Activated CD8-positive, alpha-beta T cell treated with anti-CD3 and anti-CD28 coated beads, Interleukin-2, amount 10 ng/mL, durations not matched to agents 7 days and 5 days (primary cell): ENCODE measurements at regions not wholly inside any gene's neighbourhood (a gene's known extent, or its start where the extent isn't known, plus 50 kb on each side); places are given as distances from the start of the nearest gene placed in this dataset.

Experiments
- ATAC-seq: fragments of 150-1000 bp; cut with Tn5 transposase; one replicate; pipeline ENCODE4 v1.10.0; 2021; ENCODE audit warnings: moderate library complexity
- CTCF ChIA-PET: fragments of 350-600 bp; sonication (Branson Sonifier 250); formaldehyde crosslinking; loops from one replicate; lab custom pipeline; 2021; ENCODE audit warnings: antibody characterized with exemption; lab: Charles Lee
- POLR2A ChIA-PET: fragments of 350-600 bp; sonication (Branson Sonifier 250); formaldehyde crosslinking; loops from one replicate; lab custom pipeline; 2021; ENCODE audit warnings: antibody characterized with exemption; lab: Charles Lee
- DNase-seq: peaks from one replicate; pipeline ENCODE4 v3.0.0-alpha.2; 2020
- H3K27ac Mint-ChIP-seq: one replicate; pipeline ENCODE4 v1.8.0; 2021; ENCODE audit warnings: mild to moderate bottlenecking, mixed read lengths
- H3K27me3 Mint-ChIP-seq: one replicate; pipeline ENCODE4 v1.8.0; 2021; ENCODE audit warnings: low read depth, mixed read lengths
- H3K36me3 Mint-ChIP-seq: one replicate; pipeline ENCODE4 v1.8.0; 2021; ENCODE audit warnings: low read depth, mixed read lengths
- H3K4me1 Mint-ChIP-seq: one replicate; pipeline ENCODE4 v1.8.0; 2021; ENCODE audit warnings: low read depth, mixed read lengths
- H3K4me3 Mint-ChIP-seq: one replicate; pipeline ENCODE4 v1.8.0; 2021; ENCODE audit warnings: mild to moderate bottlenecking, mixed read lengths
- H3K9me3 Mint-ChIP-seq: one replicate; pipeline ENCODE4 v1.8.0; 2022; ENCODE audit warnings: mixed read lengths; ENCODE audit not compliant: insufficient read depth

DNA sequence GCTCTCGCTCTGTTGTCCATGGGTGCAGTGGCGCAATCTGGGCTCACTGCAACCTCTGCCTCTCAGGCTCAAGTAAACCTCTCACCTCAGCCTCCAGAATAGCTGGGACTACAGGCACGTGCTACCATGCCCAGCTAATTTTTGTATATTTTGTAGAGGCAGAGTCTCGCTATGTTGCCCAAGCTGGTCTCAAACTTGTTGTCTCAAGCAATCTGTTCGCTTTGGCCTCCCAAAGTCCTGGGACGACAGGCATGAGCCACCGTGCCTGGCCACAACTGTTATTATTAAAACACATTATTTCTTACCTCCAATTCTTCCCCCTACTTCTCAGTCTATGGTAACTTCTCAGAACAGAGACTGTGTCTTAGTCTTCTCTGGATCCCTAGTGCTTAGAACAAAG, 143.3 kb downstream of the DICER1 start:
- Mint-ChIP-seq H3K36me3 (no peaks in the 10 kb centered on the region), H3K9me3 (no peaks in the 10 kb centered on the region), H3K4me3 (no peak overlapping the region), H3K27ac (no peak overlapping the region), H3K4me1 (no peaks in the 10 kb centered on the region), H3K27me3 (peaks cover 5% of the 10 kb centered on the region)
- no peak for DNase-seq
- ChIA-PET POLR2A (no interaction called here), CTCF (no interaction called here)
- no peak for ATAC-seq

DNA sequence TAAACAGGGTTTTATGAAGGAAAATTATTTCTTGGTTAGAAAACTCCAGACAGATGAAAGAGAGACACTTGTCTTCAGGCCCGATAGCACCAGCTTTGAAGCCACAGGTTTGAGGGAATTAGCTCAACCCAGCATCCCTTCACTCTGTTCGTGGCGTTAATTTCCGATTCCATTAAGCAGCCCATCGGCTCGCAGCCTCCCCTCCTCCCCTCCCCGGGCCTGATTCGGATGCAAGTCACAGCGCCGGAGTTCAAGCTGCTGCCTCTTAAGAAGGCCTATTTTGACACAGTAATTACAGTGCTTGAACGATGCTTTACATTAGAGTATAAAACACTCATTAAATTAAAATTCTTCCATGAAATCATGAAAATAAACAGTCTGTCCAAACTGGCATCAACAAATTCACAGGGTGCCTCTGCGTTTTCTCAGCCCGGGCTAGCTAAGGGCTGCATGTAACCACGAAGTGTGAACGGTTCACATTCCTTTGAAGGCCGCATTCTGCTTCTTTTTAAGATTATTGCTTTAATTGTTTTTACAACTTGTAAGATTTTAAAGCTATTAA, 145.8 kb downstream of the DICER1 start:
- Mint-ChIP-seq H3K9me3 (no peaks in the 10 kb centered on the region), H3K4me1 (no peaks in the 10 kb centered on the region), H3K36me3 (no peaks in the 10 kb centered on the region), H3K4me3 (no peak overlapping the region), H3K27me3 (peaks cover 3% of the 10 kb centered on the region), H3K27ac (no peak overlapping the region)
- DNase-seq: no peak
- ChIA-PET POLR2A (interaction anchor here (0.5 kb wide), 1 partner anchor 493 kb away, joined by 3 read pairs; no protein-coding TSS in a partner anchor), CTCF (no interaction called here)
- ATAC-seq: no peak

DNA sequence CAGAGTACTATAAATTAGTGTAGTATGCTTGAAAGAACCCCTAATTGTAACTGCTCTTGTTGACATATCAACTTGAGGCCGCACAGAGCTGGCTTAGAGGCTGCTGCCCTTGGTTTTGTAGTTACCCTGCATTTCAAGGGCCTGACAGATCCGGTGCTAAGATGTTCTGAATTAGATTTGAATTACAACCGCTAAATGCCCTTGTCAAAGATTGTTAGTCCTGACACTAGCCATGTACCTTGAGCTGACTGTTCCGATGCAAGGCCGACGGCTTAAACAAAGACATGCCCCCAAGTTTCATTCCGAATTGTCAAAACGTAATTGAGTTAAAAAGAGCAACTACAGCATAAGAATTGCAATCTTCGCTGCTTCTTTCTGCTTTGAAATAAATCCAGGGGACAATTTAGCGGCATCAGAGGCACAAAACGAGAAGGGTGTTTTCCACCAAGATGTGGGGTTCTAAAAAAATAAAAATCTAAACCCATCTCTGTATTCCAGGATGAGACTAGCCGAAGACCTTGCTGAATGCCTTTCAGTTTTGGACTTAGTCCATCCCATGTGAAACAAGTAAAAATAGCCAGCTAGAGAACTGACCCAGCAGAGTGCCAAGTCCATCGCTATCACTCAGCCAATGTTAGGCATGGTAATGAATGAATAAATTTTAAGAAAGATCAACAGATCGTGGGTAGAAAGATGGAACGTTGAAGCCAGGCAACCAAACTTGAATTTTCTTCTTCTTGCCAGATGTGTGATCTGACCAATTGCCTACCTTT, 148.7 kb downstream of the DICER1 start:
- H3K27me3 Mint-ChIP-seq: peaks cover 4% of the 10 kb centered on the region
- H3K4me3 Mint-ChIP-seq: no peak overlapping the region
- H3K27ac Mint-ChIP-seq: no peak overlapping the region
- DNase-seq: no peak
- POLR2A ChIA-PET: no interaction called here
- H3K9me3 Mint-ChIP-seq: no peaks in the 10 kb centered on the region
- CTCF ChIA-PET: no interaction called here
- no peak for ATAC-seq
- no peaks in the 10 kb centered on the region for H3K36me3 Mint-ChIP-seq
- no peaks in the 10 kb centered on the region for H3K4me1 Mint-ChIP-seq

DNA sequence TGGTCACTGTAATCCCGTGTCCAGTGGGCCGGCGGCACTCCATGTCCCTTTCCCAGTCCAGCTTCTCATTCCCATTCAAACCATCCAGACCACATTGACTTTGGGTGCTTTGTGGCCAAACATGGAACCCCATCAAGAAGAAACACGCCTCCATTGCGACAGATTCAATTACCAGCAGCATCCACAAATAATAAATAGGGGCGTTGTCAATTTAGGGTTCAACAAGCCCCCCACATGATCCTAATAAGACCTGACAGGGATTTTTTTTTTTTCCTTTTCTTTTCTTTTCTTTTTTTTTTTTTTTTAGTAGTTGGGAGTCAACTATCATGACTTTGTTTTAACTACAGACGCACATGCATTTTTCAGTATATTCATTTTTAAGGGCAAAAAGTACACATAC, 149.4 kb downstream of the DICER1 start:
- Mint-ChIP-seq H3K4me3 (no peak overlapping the region), H3K36me3 (no peaks in the 10 kb centered on the region), H3K4me1 (no peaks in the 10 kb centered on the region), H3K27me3 (peaks cover 4% of the 10 kb centered on the region), H3K9me3 (no peaks in the 10 kb centered on the region), H3K27ac (no peak overlapping the region)
- DNase-seq: no peak
- ChIA-PET CTCF (no interaction called here), POLR2A (no interaction called here)
- ATAC-seq: no peak

DNA sequence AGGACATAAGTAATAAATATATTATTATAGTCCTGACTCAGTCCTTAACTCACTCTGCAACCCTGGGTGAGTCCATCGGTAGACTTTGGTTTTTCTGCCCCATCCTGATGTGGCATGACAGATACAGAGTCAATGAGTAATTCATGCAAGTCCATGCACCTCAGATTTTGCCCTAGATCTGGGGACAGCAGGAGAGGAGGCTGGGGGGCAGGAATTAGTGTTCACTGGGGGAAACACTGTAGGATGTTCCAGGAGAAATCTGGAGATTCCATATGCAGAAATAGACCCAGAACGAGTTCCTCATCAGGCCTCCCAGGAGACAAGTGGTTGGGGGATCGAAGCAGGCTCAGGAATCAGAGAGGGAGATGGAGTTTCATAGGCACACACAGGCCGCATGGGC, 150.8 kb downstream of the DICER1 start:
- no peak overlapping the region for H3K4me3 Mint-ChIP-seq
- no peak overlapping the region for H3K27ac Mint-ChIP-seq
- H3K9me3 Mint-ChIP-seq: no peaks in the 10 kb centered on the region
- DNase-seq (no peak), ATAC-seq (no peak)
- no peaks in the 10 kb centered on the region for H3K36me3 Mint-ChIP-seq
- H3K4me1 Mint-ChIP-seq: no peaks in the 10 kb centered on the region
- ChIA-PET CTCF (interaction anchor here (1.0 kb wide), 1 partner anchor 10 kb away, joined by 3 read pairs; no protein-coding TSS in a partner anchor), POLR2A (no interaction called here)
- peaks cover 2% of the 10 kb centered on the region for H3K27me3 Mint-ChIP-seq

DNA sequence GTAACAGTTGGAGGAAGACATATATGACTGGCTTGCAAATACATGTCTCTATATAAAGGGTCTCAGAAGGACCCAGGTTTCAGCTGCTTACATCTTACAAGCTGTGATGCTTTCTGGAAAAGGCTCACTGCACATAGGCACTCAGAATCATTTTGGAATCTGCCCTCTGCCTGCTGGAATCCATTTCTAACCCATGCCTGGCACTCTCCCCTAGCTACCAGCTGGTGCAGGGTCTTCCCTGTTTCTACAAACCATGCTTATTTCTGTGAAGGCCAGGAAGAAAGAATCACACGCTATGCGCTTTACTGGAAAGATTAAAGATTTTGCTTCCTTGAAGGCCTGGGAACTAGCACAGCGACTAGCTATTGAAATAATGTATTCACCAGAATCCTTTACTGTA, 151.3 kb downstream of the DICER1 start:
- DNase-seq (no peak), ATAC-seq (no peak)
- H3K36me3 Mint-ChIP-seq: no peaks in the 10 kb centered on the region
- peaks cover 5% of the 10 kb centered on the region for H3K27me3 Mint-ChIP-seq
- no peaks in the 10 kb centered on the region for H3K9me3 Mint-ChIP-seq
- H3K4me3 Mint-ChIP-seq: no peak overlapping the region
- ChIA-PET CTCF (interaction anchor here (1.0 kb wide), 1 partner anchor 10 kb away, joined by 3 read pairs; no protein-coding TSS in a partner anchor), POLR2A (no interaction called here)
- no peak overlapping the region for H3K27ac Mint-ChIP-seq
- no peaks in the 10 kb centered on the region for H3K4me1 Mint-ChIP-seq

DNA sequence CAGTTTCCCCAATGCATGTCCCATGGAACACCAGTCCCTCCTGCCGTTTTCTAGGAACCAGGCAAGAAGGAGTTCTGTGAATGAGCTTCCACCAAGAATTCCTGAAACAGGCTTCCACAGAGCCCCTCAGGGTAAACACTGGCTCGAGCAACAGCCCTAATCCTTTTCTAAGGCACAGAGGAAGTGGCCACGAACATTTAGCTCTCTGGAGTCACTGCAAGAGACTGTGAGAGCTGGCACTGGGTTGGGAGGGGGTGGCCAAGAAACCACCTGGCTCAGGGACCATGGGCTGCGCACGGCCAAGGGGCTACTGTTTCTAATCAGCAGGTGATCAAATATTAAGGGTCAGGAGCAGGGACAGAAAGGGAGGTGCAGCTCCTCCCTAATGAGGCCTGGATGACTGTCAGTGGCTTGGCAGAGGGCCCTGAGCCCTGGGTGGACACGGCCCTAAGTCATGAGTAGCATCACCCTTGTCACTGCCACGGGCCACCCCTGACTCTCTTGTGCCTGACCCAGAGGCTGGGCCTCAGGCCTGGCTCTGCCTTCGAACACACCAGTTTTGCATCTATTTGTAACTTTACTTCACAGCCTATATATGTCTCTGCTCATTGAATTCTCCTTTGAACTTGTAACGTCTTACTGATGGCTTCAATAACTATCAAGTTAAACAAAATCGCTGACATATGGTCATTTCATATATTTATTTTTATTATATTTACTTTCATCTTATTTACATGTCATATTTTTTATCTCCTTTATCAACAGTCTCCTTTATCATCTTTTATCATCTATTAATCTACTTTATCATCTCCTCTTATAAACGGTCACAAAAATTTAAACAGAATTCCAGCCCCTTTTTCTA, 154.0 kb downstream of the DICER1 start:
- ChIA-PET CTCF (no interaction called here), POLR2A (no interaction called here)
- Mint-ChIP-seq H3K27me3 (peaks cover 20% of the 10 kb centered on the region), H3K36me3 (no peaks in the 10 kb centered on the region), H3K27ac (no peak overlapping the region), H3K4me1 (no peaks in the 10 kb centered on the region), H3K9me3 (no peaks in the 10 kb centered on the region), H3K4me3 (no peak overlapping the region)
- ATAC-seq (no peak), DNase-seq (no peak)

DNA sequence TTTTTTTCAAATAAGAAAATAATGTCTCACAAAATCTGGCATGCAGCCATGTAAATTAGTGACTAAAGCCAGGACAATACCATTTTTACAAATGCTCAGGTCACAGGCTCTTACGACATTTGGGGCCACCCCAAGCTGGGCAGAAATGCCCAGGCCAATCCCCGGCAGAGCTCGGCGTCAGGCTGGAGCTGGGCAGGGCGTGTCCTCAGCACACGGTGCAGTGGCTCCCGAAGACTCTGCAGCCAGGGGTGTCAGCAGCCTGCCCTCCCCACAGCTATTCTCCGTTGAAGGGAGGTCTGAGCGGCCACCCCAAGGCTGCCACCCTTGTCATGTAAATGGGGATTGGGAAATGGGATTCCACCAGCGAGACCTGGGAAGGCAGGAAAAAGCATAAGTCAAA, 158.6 kb downstream of the DICER1 start:
- Mint-ChIP-seq H3K9me3 (no peaks in the 10 kb centered on the region), H3K4me3 (no peak overlapping the region), H3K4me1 (no peaks in the 10 kb centered on the region), H3K36me3 (no peaks in the 10 kb centered on the region), H3K27ac (no peak overlapping the region), H3K27me3 (peaks cover 22% of the 10 kb centered on the region)
- ATAC-seq (no peak), DNase-seq (no peak)
- CTCF ChIA-PET: no interaction called here
- POLR2A ChIA-PET: no interaction called here

DNA sequence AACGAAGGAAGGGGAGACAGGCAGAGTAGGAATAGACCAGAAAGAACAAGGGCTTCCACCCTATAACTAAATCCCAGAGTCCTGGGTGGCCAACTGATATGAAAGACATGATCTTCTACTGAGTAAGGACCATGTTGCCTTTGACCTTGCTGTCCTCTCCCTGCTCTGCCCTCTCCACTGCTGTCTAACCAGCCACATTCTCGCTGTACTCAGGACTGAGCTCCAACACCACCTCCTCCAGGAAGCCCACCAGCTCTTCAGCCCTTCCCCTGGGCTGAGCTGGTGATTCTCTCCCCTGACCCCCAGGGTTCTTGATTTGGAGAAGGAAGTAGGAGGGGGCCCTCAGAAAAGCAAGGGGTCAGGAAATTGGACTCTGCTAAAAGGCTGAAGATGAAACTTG, 159.2 kb downstream of the DICER1 start:
- DNase-seq (no peak), ATAC-seq (no peak)
- Mint-ChIP-seq H3K27me3 (peaks cover 22% of the 10 kb centered on the region), H3K36me3 (no peaks in the 10 kb centered on the region), H3K27ac (no peak overlapping the region), H3K4me1 (no peaks in the 10 kb centered on the region), H3K9me3 (no peaks in the 10 kb centered on the region), H3K4me3 (no peak overlapping the region)
- ChIA-PET POLR2A (no interaction called here), CTCF (no interaction called here)

DNA sequence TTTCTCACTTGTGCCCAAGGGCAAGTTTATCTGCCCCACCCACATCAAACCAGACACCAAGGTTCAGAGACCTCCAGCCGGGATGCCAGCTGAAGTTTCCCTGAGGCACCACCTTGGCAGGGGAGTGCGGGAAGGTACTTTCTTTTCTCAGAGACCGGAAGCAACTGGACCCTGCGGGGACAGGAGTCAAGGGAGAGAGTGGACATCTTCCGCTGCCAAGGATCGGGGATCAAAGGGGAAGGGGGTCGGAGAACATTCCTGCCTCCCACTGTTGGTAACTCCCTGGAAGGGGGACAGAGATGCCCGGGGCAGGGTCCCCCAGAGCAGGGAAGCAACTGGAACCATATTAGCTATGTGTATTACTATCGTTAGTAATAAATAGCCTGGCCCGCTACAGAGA, 161.8 kb downstream of the DICER1 start:
- CTCF ChIA-PET: no interaction called here
- Mint-ChIP-seq H3K4me1 (no peaks in the 10 kb centered on the region), H3K4me3 (no peak overlapping the region), H3K27ac (no peak overlapping the region), H3K9me3 (no peaks in the 10 kb centered on the region), H3K36me3 (no peaks in the 10 kb centered on the region), H3K27me3 (peaks cover 23% of the 10 kb centered on the region)
- POLR2A ChIA-PET: no interaction called here
- DNase-seq (no peak), ATAC-seq (no peak)

DNA sequence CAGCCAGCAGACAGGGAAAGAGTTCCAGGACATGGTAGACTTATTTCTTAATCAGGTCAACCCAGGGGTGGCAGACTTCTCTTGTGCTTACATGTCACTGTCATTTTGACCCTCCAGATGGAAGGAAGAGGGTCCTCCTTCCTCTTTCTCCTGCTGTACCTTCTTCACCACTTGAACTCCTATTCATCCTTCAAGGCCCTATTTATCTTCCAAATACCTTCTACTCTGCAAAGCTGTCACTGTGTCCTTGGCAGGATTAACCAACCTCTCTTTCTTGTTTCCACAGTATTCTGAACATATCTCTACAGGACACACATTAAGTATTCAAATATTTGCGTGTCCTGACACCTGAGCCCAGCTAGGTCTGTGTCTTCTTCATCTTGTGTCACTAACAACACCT, 163.1 kb downstream of the DICER1 start:
- H3K4me3 Mint-ChIP-seq: no peak overlapping the region
- POLR2A ChIA-PET: no interaction called here
- H3K27me3 Mint-ChIP-seq: peaks cover 16% of the 10 kb centered on the region
- H3K4me1 Mint-ChIP-seq: no peaks in the 10 kb centered on the region
- no peak overlapping the region for H3K27ac Mint-ChIP-seq
- ATAC-seq: no peak
- DNase-seq: no peak
- CTCF ChIA-PET: no interaction called here
- no peaks in the 10 kb centered on the region for H3K36me3 Mint-ChIP-seq
- H3K9me3 Mint-ChIP-seq: no peaks in the 10 kb centered on the region

DNA sequence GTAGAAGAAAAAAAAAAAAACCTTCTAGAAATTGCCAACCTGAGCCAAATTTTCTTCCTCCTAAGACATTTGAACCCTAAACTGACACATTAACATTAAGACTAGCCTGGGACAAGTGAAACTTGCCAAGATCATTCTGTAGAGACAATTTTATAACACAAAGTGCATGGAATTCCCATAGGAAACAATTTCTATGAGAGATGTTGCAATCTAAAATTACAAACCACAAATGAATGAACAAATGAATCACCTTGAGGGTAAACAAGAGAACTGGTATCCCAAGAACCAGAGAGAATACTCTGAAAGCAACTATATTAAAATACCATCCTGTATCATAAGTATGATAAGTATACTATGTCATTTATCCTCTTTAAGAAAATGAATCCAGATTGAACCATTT, 165.3 kb downstream of the DICER1 start:
- CTCF ChIA-PET: no interaction called here
- H3K4me1 Mint-ChIP-seq: no peaks in the 10 kb centered on the region

More for the DNA sequence above, 165.3 kb downstream of the DICER1 start:
- Mint-ChIP-seq H3K27me3 (peaks cover 21% of the 10 kb centered on the region), H3K9me3 (no peaks in the 10 kb centered on the region), H3K27ac (no peak overlapping the region), H3K4me3 (no peak overlapping the region), H3K36me3 (no peaks in the 10 kb centered on the region)
- DNase-seq (no peak), ATAC-seq (no peak)
- POLR2A ChIA-PET: no interaction called here
